ENCODE measurements at regions not wholly inside any gene's neighbourhood (a gene's known extent, or its start where the extent isn't known, plus 50 kb on each side); places are given as distances from the start of the nearest gene placed in this dataset.

DNA sequence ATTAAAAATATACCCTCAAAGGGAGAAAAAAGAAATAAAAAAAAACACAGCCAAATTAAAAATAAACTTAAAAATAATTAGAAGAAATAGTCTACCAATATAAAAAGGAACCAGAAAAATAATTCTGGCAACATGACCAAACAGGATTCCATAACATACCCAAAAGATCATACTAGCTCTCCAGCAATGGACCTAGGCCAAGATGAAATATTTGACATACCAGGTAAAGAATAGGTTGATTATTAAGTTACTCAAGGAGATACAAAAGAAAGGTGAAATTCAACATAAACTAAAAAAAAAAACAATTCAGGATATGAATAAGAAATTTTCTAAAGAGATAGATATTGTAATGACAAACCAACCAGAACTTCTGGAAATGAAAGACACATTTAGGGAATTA lies 121.3 kb upstream of the SCAF11 start:
- no peak for TF ChIP-seq EZH2 (IDR thresholded peaks at IDR 0.05)
- no peak for TF ChIP-seq POLR2AphosphoS5 (IDR thresholded peaks at IDR 0.05; ENCODE audit: borderline replicate concordance, low read depth, low read length)
- TF ChIP-seq FOXP2 (optimal IDR thresholded peaks at IDR 0.05; ENCODE audit: control extremely low read depth, extremely low read length, insufficient read depth): no peak

All from SK-N-MC (cell line).